GM10266 (cell line): ENCODE measurements at regions not wholly inside any gene's neighbourhood (a gene's known extent, or its start where the extent isn't known, plus 50 kb on each side); places are given as distances from the start of the nearest gene placed in this dataset.

ENCODE experiments used
- DNase-seq: peaks from one replicate; pipeline ENCODE4 v3.0.0; 2012; ENCODE audit errors: extremely low spot score
- CTCF ChIP-seq: IDR thresholded peaks from 2 replicates; pipeline ENCODE4 v1.5.1; 2012; ENCODE audit warnings: mild to moderate bottlenecking, low read depth; ENCODE audit not compliant: control insufficient read depth, insufficient read depth; ENCODE audit errors: missing control alignments

GRCh38 chr1:67588178-67588855, 96.7 kb upstream of the GADD45A start:
- no peak for TF ChIP-seq CTCF
- no peak for DNase-seq

- no peak for TF ChIP-seq CTCF
- no peak for DNase-seq
These were observed 95.3 kb upstream of the GADD45A start for GRCh38 chr1:67589519-67590233.

DNA sequence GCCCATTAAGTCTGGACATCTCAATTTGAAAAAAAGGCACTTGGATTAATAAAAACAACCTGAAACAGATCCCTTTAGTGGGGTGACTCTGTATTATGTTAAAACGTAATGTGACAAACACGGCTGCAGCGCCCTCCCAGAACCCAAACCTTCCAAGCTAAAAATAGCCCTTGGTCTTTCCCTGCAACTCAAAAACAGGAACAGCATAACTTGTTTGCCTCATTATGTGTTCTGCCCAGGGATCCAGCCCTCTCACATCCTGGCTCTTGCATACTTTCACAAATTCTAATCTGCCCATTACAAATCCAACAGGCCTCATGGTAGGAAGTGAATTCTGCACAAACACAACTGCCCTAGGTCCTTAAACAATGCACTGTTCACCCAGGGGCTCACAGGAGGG, 94.7 kb upstream of the GADD45A start:
- no peak for DNase-seq
- TF ChIP-seq CTCF, result no peak

GRCh38 chr1:67594764-67595163, 90.2 kb upstream of the GADD45A start:
- no peak for TF ChIP-seq CTCF
- DNase-seq, result no peak

DNA sequence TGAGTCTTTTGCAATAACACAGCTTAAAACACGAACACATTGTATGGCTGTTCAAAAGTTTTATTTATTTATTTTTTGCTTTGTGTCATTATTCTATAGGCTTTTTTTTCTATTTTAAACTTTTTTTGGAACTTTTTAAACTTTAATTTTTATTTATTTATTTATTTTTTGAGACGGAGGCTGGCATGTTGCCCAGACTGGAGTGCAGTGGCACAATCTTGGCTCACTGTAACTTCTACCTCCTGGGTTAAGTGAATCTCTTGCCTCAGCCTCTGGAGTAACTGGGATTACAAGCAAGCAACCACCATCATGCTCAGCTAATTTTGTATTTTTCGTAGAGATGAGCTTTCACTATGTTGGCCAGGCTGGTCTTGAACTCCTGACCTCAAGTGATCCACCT, 88.3 kb upstream of the GADD45A start:
- no peak for DNase-seq
- TF ChIP-seq CTCF, result no peak

- no peak for TF ChIP-seq CTCF
- DNase-seq, result no peak
These were observed 87.7 kb upstream of the GADD45A start for GRCh38 chr1:67597336-67597735.

DNA sequence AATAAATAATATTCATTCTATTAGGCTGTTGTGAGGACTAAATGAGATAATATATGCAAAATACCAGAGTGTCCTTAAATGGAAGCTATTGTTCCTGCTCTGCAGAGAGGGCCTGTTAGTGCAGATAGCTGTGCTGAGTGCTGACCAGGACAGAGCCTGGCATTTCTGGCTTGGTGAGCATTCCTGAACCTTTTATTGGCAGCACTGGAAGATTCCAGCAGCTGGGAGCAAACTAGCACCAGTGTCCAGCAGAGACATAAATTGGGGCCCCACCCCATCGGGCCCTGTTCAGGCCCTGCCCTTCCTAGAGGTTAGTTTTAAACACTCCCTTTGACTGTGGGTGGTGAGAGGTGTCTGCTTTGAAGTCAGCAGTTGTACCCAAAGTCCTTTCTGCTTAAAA, 85.9 kb upstream of the GADD45A start:
- no peak for DNase-seq

More for the DNA sequence above, 85.9 kb upstream of the GADD45A start:
- no peak for TF ChIP-seq CTCF
